ENCODE measurements at regions not wholly inside any gene's neighbourhood (a gene's known extent, or its start where the extent isn't known, plus 50 kb on each side); places are given as distances from the start of the nearest gene placed in this dataset.
A peak's percentile ranks its signal among the peaks of the same experiment; 100 is the strongest.

- no peak for DNase-seq
Observed at GRCh38 chr19:5392486-5392885, 51.9 kb upstream of the PTPRS start.

- no peak for DNase-seq
Observed at GRCh38 chr19:5393088-5393487, 52.5 kb upstream of the PTPRS start.

GRCh38 chr19:5394551-5395505 is 54.2 kb upstream of the PTPRS start:
- DNase-seq = peak in 4 of 56 donors; percentile 1 to 71 (median 24)

- DNase-seq = no peak
Observed at GRCh38 chr19:5395556-5395955, 54.9 kb upstream of the PTPRS start.

- DNase-seq = no peak
Observed at GRCh38 chr19:5396096-5396939, 55.7 kb upstream of the PTPRS start.

- DNase-seq = no peak
Observed at GRCh38 chr19:5396963-5397362, 56.4 kb upstream of the PTPRS start.

- DNase-seq = peak in 10 of 56 donors; percentile 0 to 53 (median 18)
Observed at GRCh38 chr19:5397804-5398692, 57.2 kb upstream of the ZNRF4 start.

- no peak for DNase-seq
Observed at GRCh38 chr19:5398693-5399057, 56.5 kb upstream of the ZNRF4 start.

GRCh38 chr19:5403968-5404640 is 51.1 kb upstream of the ZNRF4 start:
- DNase-seq = peak in 31 of 56 donors; percentile 1 to 63 (median 21)

Measured in amygdala (tissue), 56 donors.